Gastrocnemius medialis (tissue), 4 donors: ENCODE measurements at regions not wholly inside any gene's neighbourhood (a gene's known extent, or its start where the extent isn't known, plus 50 kb on each side); places are given as distances from the start of the nearest gene placed in this dataset.

Experiments used
- ATAC-seq, 2 donors: fragments of 150-250 bp; one replicate each; pipeline ENCODE4 v1.9.1; 2016
- DNase-seq, 2 donors: peaks; one replicate each; pipeline ENCODE4 v3.0.0-alpha.2; 2019
- H3K27ac ChIP-seq, 4 donors: fragments of 200-600 bp; sonication (generic); 1 replicate in 1 of 4; 2 replicates in 3 of 4; pipeline ENCODE4 v1.5.1; 2016 to 2018; ENCODE audit warnings: mild to moderate bottlenecking in 2 of 4, moderate library complexity in 1 of 4
- H3K27me3 ChIP-seq, 3 donors: fragments of 200-600 bp; sonication (generic) in 2 of 3; 1 replicate in 1 of 3; 2 replicates in 2 of 3; pipeline versions ENCODE4 v1.5.1 to v1.6.0; 2016 to 2019; ENCODE audit warnings: mild to moderate bottlenecking in 1 of 3, moderate library complexity in 1 of 3
- H3K36me3 ChIP-seq, 2 donors: fragments of 200-600 bp; sonication (generic) in 1 of 2; one replicate each; pipeline ENCODE4 v1.5.1; 2017 to 2018
- H3K4me1 ChIP-seq, 2 donors: fragments of 200-600 bp; sonication (generic) in 1 of 2; one replicate each; pipeline ENCODE4 v1.5.1; 2016 to 2017; ENCODE audit warnings: mild to moderate bottlenecking in 2 of 2
- H3K4me3 ChIP-seq, 4 donors: fragments of 200-600 bp; sonication (generic) in 3 of 4; 1 replicate in 1 of 4; 2 replicates in 3 of 4; pipeline ENCODE4 v1.5.1; 2016 to 2019; ENCODE audit warnings: mild to moderate bottlenecking in 2 of 4
- H3K9me3 ChIP-seq, 3 donors: fragments of 200-600 bp; sonication (generic) in 2 of 3; 1 replicate in 1 of 3; 2 replicates in 2 of 3; pipeline ENCODE4 v1.5.1; 2016 to 2019
- CTCF ChIP-seq, 5 experiments: fragments of 450-650 bp in 3 of 5; fragments of 200-600 bp in 2 of 5; sonication (generic) in 2 of 5; IDR thresholded peaks in 4 of 5; conservative IDR thresholded peaks in 1 of 5; 1 replicate in 4 of 5; 2 replicates in 1 of 5; pipeline ENCODE4 v1.5.1; 2016 to 2019; ENCODE audit warnings: antibody characterized with exemption in 5 of 5, mild to moderate bottlenecking in 3 of 5, moderate library complexity in 3 of 5
- POLR2A ChIP-seq, 2 donors: fragments of 450-650 bp; IDR thresholded peaks; one replicate each; pipeline ENCODE4 v1.6.1; 2017; ENCODE audit warnings: antibody characterized with exemption in 2 of 2, mild to moderate bottlenecking in 2 of 2, moderate library complexity in 2 of 2
- in situ Hi-C, 4 donors: fragments of 200-750 bp; cut with MboI; loops; one replicate each; pipeline versions ENCODE4 v1.15.0 to v1.8.0; 2017; ENCODE audit warnings: low sequenced_read_pairs in 4 of 4
- intact Hi-C: fragments of 100-400 bp; cut with DNase I; formaldehyde crosslinking; loops from one replicate; pipeline ENCODE4 v1.15.1; 2023; ENCODE audit warnings: low total_unique reads

- no peaks in the 10 kb centered on the region for H3K36me3 ChIP-seq
- intact Hi-C loops, result no loop called here
- H3K4me3 ChIP-seq, result no peak overlapping the region
- no peaks in the 10 kb centered on the region for H3K27me3 ChIP-seq
- no peak for TF ChIP-seq POLR2A (IDR thresholded peaks at IDR 0.05)
- no peak for TF ChIP-seq CTCF (IDR thresholded peaks at IDR 0.05 in 4 of 5, conservative IDR thresholded peaks at IDR 0.05 in 1 of 5)
- no peak for ATAC-seq
- H3K4me1 ChIP-seq, result no peaks in the 10 kb centered on the region
- in situ Hi-C loops, result no loop called here
- DNase-seq, result no peak
- H3K9me3 ChIP-seq, result no peaks in the 10 kb centered on the region
- no peak overlapping the region for H3K27ac ChIP-seq
Observed at GRCh38 chr15:24733659-24734058, 58.1 kb downstream of the NPAP1 start.

GRCh38 chr15:24734396-24734795, 58.8 kb downstream of the NPAP1 start:
- H3K4me3 ChIP-seq, result no peak overlapping the region
- in situ Hi-C loops (no loop called here), intact Hi-C loops (no loop called here)
- TF ChIP-seq CTCF (IDR thresholded peaks at IDR 0.05 in 4 of 5, conservative IDR thresholded peaks at IDR 0.05 in 1 of 5), result no peak
- no peak for TF ChIP-seq POLR2A (IDR thresholded peaks at IDR 0.05)
- H3K9me3 ChIP-seq, result no peaks in the 10 kb centered on the region
- H3K36me3 ChIP-seq, result no peaks in the 10 kb centered on the region
- H3K27me3 ChIP-seq, result no peaks in the 10 kb centered on the region
- H3K27ac ChIP-seq, result no peak overlapping the region
- H3K4me1 ChIP-seq, result no peaks in the 10 kb centered on the region
- no peak for ATAC-seq
- no peak for DNase-seq

- no peak for TF ChIP-seq CTCF (IDR thresholded peaks at IDR 0.05 in 4 of 5, conservative IDR thresholded peaks at IDR 0.05 in 1 of 5)
- TF ChIP-seq POLR2A (IDR thresholded peaks at IDR 0.05), result no peak
- Histone ChIP-seq H3K4me3 (no peak overlapping the region), H3K4me1 (no peaks in the 10 kb centered on the region), H3K27me3 (no peaks in the 10 kb centered on the region), H3K36me3 (no peaks in the 10 kb centered on the region), H3K27ac (no peak overlapping the region), H3K9me3 (no peaks in the 10 kb centered on the region)
- ATAC-seq (no peak), DNase-seq (no peak)
- intact Hi-C loops, result no loop called here
- in situ Hi-C loops, result no loop called here
Observed at GRCh38 chr15:24745290-24745689, 69.7 kb downstream of the NPAP1 start.

GRCh38 chr15:24746094-24746493, 70.5 kb downstream of the NPAP1 start:
- intact Hi-C loops, result no loop called here
- no peaks in the 10 kb centered on the region for H3K4me1 ChIP-seq
- no peaks in the 10 kb centered on the region for H3K9me3 ChIP-seq
- TF ChIP-seq CTCF (IDR thresholded peaks at IDR 0.05 in 4 of 5, conservative IDR thresholded peaks at IDR 0.05 in 1 of 5) (no peak), POLR2A (IDR thresholded peaks at IDR 0.05) (no peak)
- DNase-seq, result no peak
- no peaks in the 10 kb centered on the region for H3K27me3 ChIP-seq
- in situ Hi-C loops, result no loop called here
- no peak for ATAC-seq
- no peak overlapping the region for H3K4me3 ChIP-seq
- H3K36me3 ChIP-seq, result no peaks in the 10 kb centered on the region
- H3K27ac ChIP-seq, result no peak overlapping the region

GRCh38 chr15:24747376-24747775, 71.8 kb downstream of the NPAP1 start:
- H3K36me3 ChIP-seq, result no peaks in the 10 kb centered on the region
- in situ Hi-C loops (no loop called here), intact Hi-C loops (no loop called here)
- H3K4me1 ChIP-seq, result no peaks in the 10 kb centered on the region
- H3K27ac ChIP-seq, result no peak overlapping the region
- DNase-seq (no peak), ATAC-seq (no peak)
- H3K27me3 ChIP-seq, result no peaks in the 10 kb centered on the region
- no peaks in the 10 kb centered on the region for H3K9me3 ChIP-seq
- no peak overlapping the region for H3K4me3 ChIP-seq
- TF ChIP-seq CTCF (IDR thresholded peaks at IDR 0.05 in 4 of 5, conservative IDR thresholded peaks at IDR 0.05 in 1 of 5), result no peak
- no peak for TF ChIP-seq POLR2A (IDR thresholded peaks at IDR 0.05)
